H1 (cell line): ENCODE measurements at regions not wholly inside any gene's neighbourhood (a gene's known extent, or its start where the extent isn't known, plus 50 kb on each side); places are given as distances from the start of the nearest gene placed in this dataset.

ENCODE experiments used
- CTCF ChIA-PET: fragments of 300-600 bp; sonication (Branson Sonifier 250); formaldehyde crosslinking; loops from one replicate; lab custom pipeline; 2021; ENCODE audit not compliant: partially characterized antibody; lab: Charles Lee
- POLR2A ChIA-PET: fragments of 300-600 bp; sonication (Branson Sonifier 250); formaldehyde crosslinking; loops from one replicate; lab custom pipeline; 2021; ENCODE audit warnings: inconsistent platforms; ENCODE audit not compliant: partially characterized antibody; lab: Charles Lee
- DNase-seq, 2 experiments: peaks; one replicate each; pipeline versions ENCODE4 v3.0.0 to v3.0.0-alpha.2; 2010 to 2022; ENCODE audit warnings: low spot score in 2 of 2, low read depth in 1 of 2, mixed read lengths in 1 of 2
- FAIRE-seq: peaks from 2 replicates; lab custom pipeline; 2011; peaks lifted over from hg19 to GRCh38; lab: Jason Lieb, UNC
- H2AFZ ChIP-seq: 2 replicates; pipeline ENCODE4 v1.8.1; 2012; ENCODE audit warnings: low read length, inconsistent platforms
- H2AK5ac ChIP-seq: 2 replicates; pipeline ENCODE4 v1.6.1; 2013; ENCODE audit warnings: low read depth, low read length
- H2BK120ac ChIP-seq: replicated peaks from 2 replicates; pipeline ENCODE3; 2013; ENCODE audit warnings: low read depth, low read length, inconsistent platforms
- H2BK12ac ChIP-seq: 2 replicates; pipeline ENCODE4 v1.6.1; 2013; ENCODE audit warnings: low read depth, low read length
- H2BK15ac ChIP-seq: 2 replicates; pipeline ENCODE4 v1.6.1; 2013; ENCODE audit warnings: low read length
- H2BK20ac ChIP-seq: 2 replicates; pipeline ENCODE4 v1.6.1; 2013; ENCODE audit warnings: low read length
- H2BK5ac ChIP-seq: 2 replicates; pipeline ENCODE4 v1.6.1; 2013; ENCODE audit warnings: low read depth, low read length
- H3K14ac ChIP-seq: 2 replicates; pipeline ENCODE4 v1.6.1; 2013; ENCODE audit warnings: inconsistent platforms; ENCODE audit not compliant: insufficient read length
- H3K18ac ChIP-seq: 2 replicates; pipeline ENCODE4 v1.6.1; 2013; ENCODE audit warnings: low read length; ENCODE audit errors: extremely low read depth
- H3K23ac ChIP-seq: 2 replicates; pipeline ENCODE4 v1.6.1; 2013; ENCODE audit warnings: inconsistent platforms; ENCODE audit not compliant: insufficient read length
- H3K23me2 ChIP-seq: 2 replicates; pipeline ENCODE4 v1.6.1; 2013; ENCODE audit warnings: low read depth, low read length
- H3K27ac ChIP-seq: 2 replicates; pipeline ENCODE4 v1.6.1; 2011; ENCODE audit warnings: low read depth, low read length, inconsistent platforms
- H3K27me3 ChIP-seq, 4 experiments: replicated peaks in 1 of 4; 1 replicate in 1 of 4; 2 replicates in 3 of 4; pipeline versions ENCODE4 v1.6.1 to v1.8.1; 2011 to 2013; ENCODE audit warnings: low read length in 3 of 4, mild to moderate bottlenecking in 3 of 4, inconsistent platforms in 2 of 4, mixed read lengths in 2 of 4, moderate library complexity in 1 of 4; ENCODE audit not compliant: control insufficient read depth in 3 of 4, insufficient read depth in 3 of 4; ENCODE audit errors: extremely low read depth in 1 of 4
- H3K36me3 ChIP-seq, 4 experiments: 2 replicates each; pipeline versions ENCODE4 v1.6.1 to v1.8.1; 2011 to 2013; ENCODE audit warnings: mild to moderate bottlenecking in 4 of 4, low read length in 3 of 4, moderate library complexity in 2 of 4, control low read depth in 1 of 4, inconsistent platforms in 1 of 4; ENCODE audit not compliant: insufficient read depth in 4 of 4, control insufficient read depth in 2 of 4
- H3K4ac ChIP-seq: replicated peaks from 2 replicates; pipeline ENCODE3; 2013; ENCODE audit warnings: low read length, low read depth, mixed read lengths, inconsistent platforms; ENCODE audit not compliant: insufficient read length
- H3K4me1 ChIP-seq, 4 experiments: replicated peaks in 1 of 4; 1 replicate in 1 of 4; 2 replicates in 3 of 4; pipeline versions ENCODE4 v1.6.1 to v1.8.1; 2011 to 2013; ENCODE audit warnings: low read length in 3 of 4, inconsistent platforms in 2 of 4, mixed read lengths in 1 of 4; ENCODE audit not compliant: insufficient read depth in 4 of 4, control insufficient read depth in 3 of 4
- H3K4me2 ChIP-seq, 2 experiments: 2 replicates each; pipeline versions ENCODE4 v1.6.1 to v1.8.1; 2011 to 2013; ENCODE audit warnings: low read depth in 2 of 2, low read length in 2 of 2, control low read depth in 1 of 2, inconsistent platforms in 1 of 2, mild to moderate bottlenecking in 1 of 2; ENCODE audit not compliant: insufficient read depth in 1 of 2
- H3K4me3 ChIP-seq, 4 experiments: fragments of 200-600, 300-600 bp in 1 of 4; sonication (generic), shearing (Covaris generic), sonication (Bioruptor Twin) in 1 of 4; 2 replicates each; pipeline versions ENCODE4 v1.5.1 to v1.8.1; 2011 to 2016; ENCODE audit warnings: low read length in 4 of 4, low read depth in 3 of 4, control low read depth in 2 of 4, inconsistent platforms in 2 of 4, mild to moderate bottlenecking in 2 of 4, mixed read lengths in 1 of 4, moderate library complexity in 1 of 4; ENCODE audit not compliant: insufficient read depth in 2 of 4; ENCODE audit errors: extremely low read depth in 1 of 4
- H3K56ac ChIP-seq: replicated peaks from 2 replicates; pipeline ENCODE3; 2013; ENCODE audit warnings: low read depth, mild to moderate bottlenecking, mixed read lengths, low read length, inconsistent platforms; ENCODE audit not compliant: insufficient read length
- H3K79me1 ChIP-seq: 2 replicates; pipeline ENCODE4 v1.6.1; 2013; ENCODE audit warnings: low read depth, low read length, control low read depth
- H3K79me2 ChIP-seq, 2 experiments: 2 replicates each; pipeline versions ENCODE4 v1.6.1 to v1.8.1; 2012 to 2013; ENCODE audit warnings: low read length in 2 of 2, mild to moderate bottlenecking in 2 of 2, inconsistent platforms in 1 of 2; ENCODE audit not compliant: insufficient read depth in 2 of 2, control insufficient read depth in 1 of 2
- H3K9ac ChIP-seq, 4 experiments: replicated peaks in 1 of 4; 1 replicate in 1 of 4; 2 replicates in 3 of 4; pipeline versions ENCODE4 v1.6.1 to v1.8.1; 2011 to 2013; ENCODE audit warnings: low read depth in 3 of 4, low read length in 3 of 4, control low read depth in 2 of 4, mild to moderate bottlenecking in 2 of 4, moderate library complexity in 2 of 4, inconsistent platforms in 1 of 4; ENCODE audit errors: extremely low read depth in 1 of 4
- H3K9me3 ChIP-seq, 2 experiments: 2 replicates each; pipeline versions ENCODE4 v1.6.1 to v1.8.1; 2012 to 2013; ENCODE audit warnings: mild to moderate bottlenecking in 2 of 2, moderate library complexity in 2 of 2, control low read depth in 1 of 2, inconsistent platforms in 1 of 2, low read depth in 1 of 2, low read length in 1 of 2, mixed read lengths in 1 of 2; ENCODE audit not compliant: insufficient read depth in 2 of 2
- H4K20me1 ChIP-seq, 2 experiments: replicated peaks in 1 of 2; 2 replicates each; pipeline versions ENCODE3 to v1.8.1; 2011 to 2013; ENCODE audit warnings: inconsistent platforms in 2 of 2, low read length in 2 of 2, mild to moderate bottlenecking in 1 of 2; ENCODE audit not compliant: insufficient read depth in 2 of 2, control insufficient read depth in 1 of 2
- H4K5ac ChIP-seq: 2 replicates; pipeline ENCODE4 v1.6.1; 2013; ENCODE audit warnings: low read length, low read depth, mixed read lengths, inconsistent platforms; ENCODE audit not compliant: insufficient read length
- H4K8ac ChIP-seq: 2 replicates; pipeline ENCODE4 v1.8.0; 2013; ENCODE audit warnings: mild to moderate bottlenecking, moderate library complexity, low read length, inconsistent platforms; ENCODE audit not compliant: insufficient read depth; ENCODE audit errors: extremely low read depth
- H4K91ac ChIP-seq: replicated peaks from 2 replicates; pipeline ENCODE3; 2013; ENCODE audit warnings: low read length, mixed read lengths, inconsistent platforms; ENCODE audit not compliant: insufficient read length
- BCL11A ChIP-seq, 2 experiments: IDR thresholded peaks; one replicate each; pipeline ENCODE4 v1.6.1; 2011; ENCODE audit warnings: low read depth in 2 of 2, low read length in 2 of 2, mild to moderate bottlenecking in 2 of 2
- CBX8 ChIP-seq: fragments of 300-800, 300-1000 bp; sonication (generic); IDR thresholded peaks from 2 replicates; pipeline ENCODE4 v1.7.1; 2016; ENCODE audit warnings: low read depth, low read length, borderline replicate concordance
- RAD21 ChIP-seq, 2 experiments: IDR thresholded peaks in 1 of 2; conservative IDR thresholded peaks in 1 of 2; 2 replicates each; pipeline ENCODE4 v1.6.1; 2011; ENCODE audit warnings: low read depth in 2 of 2, low read length in 2 of 2, improper control_type of control experiment in 1 of 2, inconsistent platforms in 1 of 2, mild to moderate bottlenecking in 1 of 2, moderate library complexity in 1 of 2
- WGBS, 2 experiments: shearing (Covaris generic) in 1 of 2; methylation state at CpG; one replicate each; pipeline versions ENCODE4 v1.1.6 to v1.1.7; 2013 to 2015; ENCODE audit warnings: low lambda C conversion rate in 2 of 2, mixed read lengths in 2 of 2, inconsistent platforms in 1 of 2, low coverage in 1 of 2, missing lambda C conversion rate in 1 of 2; ENCODE audit not compliant: insufficient replicate concordance in 2 of 2, insufficient coverage in 1 of 2, insufficient read length in 1 of 2; ENCODE audit errors: extremely low coverage in 1 of 2, missing lambda C conversion rate in 1 of 2; 5-methylcytosine and 5-hydroxymethylcytosine counted together
- TF ChIP-seq, protein P1 (sequence below), 3 experiments: IDR thresholded peaks; 1 replicate in 2 of 3; 2 replicates in 1 of 3; pipeline versions ENCODE4 v1.5.1 to v1.6.1; 2011; ENCODE audit warnings: low read length in 3 of 3, mild to moderate bottlenecking in 3 of 3, inconsistent platforms in 2 of 3, low read depth in 1 of 3, moderate library complexity in 1 of 3; ENCODE audit not compliant: insufficient read depth in 1 of 3; ENCODE audit errors: control extremely low read depth in 1 of 3

DNA sequence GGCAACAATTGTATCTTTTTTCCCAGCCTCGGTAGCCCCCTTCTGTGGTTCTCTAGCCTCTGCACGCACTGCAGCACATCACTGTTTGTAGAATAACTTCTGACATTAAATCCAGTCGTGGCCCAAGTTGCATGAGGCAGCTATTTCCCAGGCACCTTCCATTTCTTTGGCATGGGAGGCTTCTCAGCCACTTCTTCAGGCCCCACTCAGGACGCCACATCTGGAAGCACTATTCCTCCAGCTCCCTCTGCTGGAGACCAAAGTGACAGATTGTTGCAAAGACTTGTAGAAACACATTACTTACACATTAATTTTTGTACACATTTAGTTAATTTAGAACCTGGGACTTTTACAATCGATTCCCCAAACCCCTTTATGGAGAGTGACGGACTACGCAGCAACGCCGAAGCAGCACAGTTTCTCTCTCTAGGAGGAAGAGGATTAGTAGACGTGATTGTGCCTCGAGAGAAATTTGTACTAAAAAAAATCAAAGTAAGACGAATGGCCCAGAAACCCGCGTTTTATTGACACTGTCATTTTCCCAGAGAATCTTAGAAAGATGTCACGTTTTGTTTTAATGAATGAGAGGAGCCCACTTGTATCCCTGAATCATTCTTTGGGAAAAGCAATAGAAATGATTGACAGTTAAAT lies 57.8 kb upstream of the RGPD5 start:
- Histone ChIP-seq H3K9ac (no peak overlapping the region), H2BK15ac (no peak overlapping the region), H4K5ac (no peak overlapping the region), H3K4me3 (no peak overlapping the region), H3K4me2 (no peak overlapping the region), H3K27me3 (no peaks in the 10 kb centered on the region), H3K4ac (no peak overlapping the region), H4K8ac (no peak overlapping the region), H3K36me3 (no peaks in the 10 kb centered on the region), H3K79me2 (no peaks in the 10 kb centered on the region), H3K79me1 (no peaks in the 10 kb centered on the region), H2BK12ac (no peak overlapping the region), H2BK120ac (no peak overlapping the region), H2AK5ac (no peak overlapping the region), H4K20me1 (no peaks in the 10 kb centered on the region), H3K4me1 (no peaks in the 10 kb centered on the region), H3K18ac (no peak overlapping the region), H3K23me2 (no peaks in the 10 kb centered on the region), H3K9me3 (no peaks in the 10 kb centered on the region), H4K91ac (no peak overlapping the region), H3K56ac (no peak overlapping the region), H3K14ac (no peak overlapping the region), H3K27ac (no peak overlapping the region), H2BK20ac (no peak overlapping the region), H2AFZ (no peak overlapping the region), H2BK5ac (no peak overlapping the region), H3K23ac (no peak overlapping the region)
- WGBS, 2 experiments, result 69% methylated on average over 15 of the region's 15 CpGs; no CpG with 5 or more reads in 1 of the 2 experiments
- POLR2A ChIA-PET, result no interaction called here
- FAIRE-seq, result no peak
- CTCF ChIA-PET, result interaction anchor here (0.8 to 3.0 kb wide), 17 partner anchors 25 to 226 kb away, joined by 3 to 38 read pairs (median 4); no protein-coding TSS in a partner anchor
- TF ChIP-seq CBX8 (no peak), BCL11A (IDR thresholded peaks at IDR 0.05; ENCODE audit: low read depth in 2 of 2, low read length in 2 of 2) (no peak), RAD21 (IDR thresholded peaks at IDR 0.05 in 1 of 2, conservative IDR thresholded peaks at IDR 0.05 in 1 of 2; ENCODE audit: low read depth in 2 of 2, low read length in 2 of 2) (peak; percentile 67 to 76)
- TF ChIP-seq, protein P1, sequence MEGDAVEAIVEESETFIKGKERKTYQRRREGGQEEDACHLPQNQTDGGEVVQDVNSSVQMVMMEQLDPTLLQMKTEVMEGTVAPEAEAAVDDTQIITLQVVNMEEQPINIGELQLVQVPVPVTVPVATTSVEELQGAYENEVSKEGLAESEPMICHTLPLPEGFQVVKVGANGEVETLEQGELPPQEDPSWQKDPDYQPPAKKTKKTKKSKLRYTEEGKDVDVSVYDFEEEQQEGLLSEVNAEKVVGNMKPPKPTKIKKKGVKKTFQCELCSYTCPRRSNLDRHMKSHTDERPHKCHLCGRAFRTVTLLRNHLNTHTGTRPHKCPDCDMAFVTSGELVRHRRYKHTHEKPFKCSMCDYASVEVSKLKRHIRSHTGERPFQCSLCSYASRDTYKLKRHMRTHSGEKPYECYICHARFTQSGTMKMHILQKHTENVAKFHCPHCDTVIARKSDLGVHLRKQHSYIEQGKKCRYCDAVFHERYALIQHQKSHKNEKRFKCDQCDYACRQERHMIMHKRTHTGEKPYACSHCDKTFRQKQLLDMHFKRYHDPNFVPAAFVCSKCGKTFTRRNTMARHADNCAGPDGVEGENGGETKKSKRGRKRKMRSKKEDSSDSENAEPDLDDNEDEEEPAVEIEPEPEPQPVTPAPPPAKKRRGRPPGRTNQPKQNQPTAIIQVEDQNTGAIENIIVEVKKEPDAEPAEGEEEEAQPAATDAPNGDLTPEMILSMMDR (IDR thresholded peaks at IDR 0.05; ENCODE audit: control extremely low read depth in 1 of 3, insufficient read depth in 1 of 3, low read depth in 1 of 3, low read length in 3 of 3), result peak; percentile 25 to 57 (median 52)
- DNase-seq, result no peak
